Tibial nerve (tissue), 4 donors: ENCODE measurements at regions not wholly inside any gene's neighbourhood (a gene's known extent, or its start where the extent isn't known, plus 50 kb on each side); places are given as distances from the start of the nearest gene placed in this dataset. TPM values are rescaled to one million over a fixed set of nuclear protein-coding genes. Genes with fewer than 3 reads are reported as not detected.

Experiments
- DNase-seq, 2 donors: peaks; one replicate each; pipeline ENCODE4 v3.0.0-alpha.2; 2019; ENCODE audit warnings: low spot score in 2 of 2
- H3K27ac ChIP-seq, 4 donors: fragments of 200-600 bp; sonication (generic) in 3 of 4; one replicate each; pipeline ENCODE4 v1.5.1; 2017 to 2019; ENCODE audit warnings: mild to moderate bottlenecking in 1 of 4
- H3K27me3 ChIP-seq, 2 donors: fragments of 200-600 bp; sonication (generic) in 1 of 2; one replicate each; pipeline versions ENCODE4 v1.5.1 to v1.6.0; 2017 to 2019
- H3K36me3 ChIP-seq, 3 donors: fragments of 200-600 bp; sonication (generic); one replicate each; pipeline ENCODE4 v1.5.1; 2018 to 2019
- H3K4me1 ChIP-seq, 4 donors: fragments of 200-600 bp; sonication (generic) in 3 of 4; one replicate each; pipeline ENCODE4 v1.5.1; 2017 to 2019
- H3K4me3 ChIP-seq, 4 donors: fragments of 200-600 bp; sonication (generic) in 3 of 4; one replicate each; pipeline ENCODE4 v1.5.1; 2017 to 2019; ENCODE audit warnings: mild to moderate bottlenecking in 1 of 4, moderate library complexity in 1 of 4
- H3K9me3 ChIP-seq, 4 donors: fragments of 200-600 bp; sonication (generic) in 3 of 4; one replicate each; pipeline ENCODE4 v1.5.1; 2017 to 2019
- CTCF ChIP-seq, 5 experiments: fragments of 200-600 bp in 3 of 5; fragments of 450-650 bp in 2 of 5; sonication (generic) in 3 of 5; IDR thresholded peaks; one replicate each; pipeline ENCODE4 v1.5.1; 2016 to 2019; ENCODE audit warnings: antibody characterized with exemption in 5 of 5, mild to moderate bottlenecking in 3 of 5, moderate library complexity in 2 of 5
- EP300 ChIP-seq, 2 donors: sonication (generic); formaldehyde crosslinking; IDR thresholded peaks; one replicate each; pipeline ENCODE4 v1.6.1; 2017; ENCODE audit warnings: antibody characterized with exemption in 2 of 2, mild to moderate bottlenecking in 1 of 2
- POLR2A ChIP-seq, 2 donors: fragments of 450-650 bp; IDR thresholded peaks; one replicate each; pipeline ENCODE4 v1.6.1; 2017; ENCODE audit warnings: antibody characterized with exemption in 2 of 2, mild to moderate bottlenecking in 2 of 2, moderate library complexity in 2 of 2
- WGBS, 2 donors: methylation state at CpG; one replicate each; pipeline ENCODE4 v1.1.5; 2018; 5-methylcytosine and 5-hydroxymethylcytosine counted together
- small RNA-seq: library from RNA; depleted of rRNA; stranded (forward); fragments of <200 nt; gene quantifications from one replicate; pipeline ENCODE3, GENCODE V24; 2016

DNA sequence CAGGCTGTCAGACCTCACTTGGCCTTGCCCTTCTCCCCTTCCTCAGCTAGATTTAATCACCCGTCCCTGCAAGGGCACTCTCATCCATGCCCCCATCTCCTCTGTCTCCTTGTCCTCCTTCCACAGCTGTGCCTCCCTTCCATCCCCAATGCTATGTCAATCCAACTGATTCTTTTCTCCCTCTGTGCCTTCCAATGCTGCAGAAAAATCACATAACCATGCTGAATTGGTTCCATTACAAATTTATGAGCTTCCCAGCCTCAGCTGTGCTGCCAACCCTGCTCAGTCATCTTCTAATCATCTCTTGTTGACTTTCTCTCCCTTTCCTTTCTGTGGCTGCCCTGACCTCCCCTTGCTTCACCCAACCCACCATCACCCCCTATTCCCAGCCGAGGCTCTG, 56.3 kb upstream of the PIRT start:
- no peak for DNase-seq
- no peak overlapping the region for H3K27ac ChIP-seq
- 74 to 84% methylated on average over 2 of the region's 2 CpGs for WGBS, 2 donors
- no peaks in the 10 kb centered on the region for H3K9me3 ChIP-seq
- H3K4me1 ChIP-seq = no peaks in the 10 kb centered on the region
- H3K36me3 ChIP-seq = no peaks in the 10 kb centered on the region
- no peak for TF ChIP-seq CTCF (IDR thresholded peaks at IDR 0.05)
- no peak for TF ChIP-seq POLR2A (IDR thresholded peaks at IDR 0.05)
- TF ChIP-seq EP300 (IDR thresholded peaks at IDR 0.05) = no peak
- H3K4me3 ChIP-seq = no peak overlapping the region
- no peaks in the 10 kb centered on the region for H3K27me3 ChIP-seq

DNA sequence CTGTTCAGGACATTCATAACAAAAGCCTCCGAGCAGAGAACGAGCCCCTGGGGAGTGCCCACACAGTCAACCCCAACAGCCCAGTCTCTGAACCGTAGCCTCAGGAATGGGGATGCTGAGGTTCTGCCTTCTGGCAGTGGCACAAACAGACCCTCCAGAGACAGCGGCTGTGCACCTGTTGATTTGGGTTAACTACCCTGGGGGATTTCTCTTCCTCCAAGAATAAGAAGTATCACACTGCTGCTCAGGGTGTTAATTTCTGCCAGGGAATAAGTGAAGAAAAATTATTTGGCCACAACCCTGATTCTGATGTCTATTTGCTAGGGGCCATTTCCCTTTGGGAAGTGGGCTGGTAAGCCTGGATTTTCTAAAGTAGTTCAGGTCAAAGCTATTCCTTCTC, 51.0 kb upstream of the PIRT start:
- Histone ChIP-seq H3K27ac (no peak overlapping the region), H3K4me3 (no peak overlapping the region), H3K36me3 (no peaks in the 10 kb centered on the region), H3K4me1 (no peaks in the 10 kb centered on the region), H3K9me3 (no peaks in the 10 kb centered on the region), H3K27me3 (no peaks in the 10 kb centered on the region)
- WGBS, 2 donors = 37 to 42% methylated on average over 4 of the region's 4 CpGs
- TF ChIP-seq POLR2A (IDR thresholded peaks at IDR 0.05) = no peak
- no peak for TF ChIP-seq EP300 (IDR thresholded peaks at IDR 0.05)
- TF ChIP-seq CTCF (IDR thresholded peaks at IDR 0.05) = no peak
- DNase-seq = no peak

Small RNAs in the stretch of these regions (small RNA-seq; reads per million reads assigned to genes)
- not detected for gene RN7SL601P
